GM21786 (cell line): ENCODE measurements at regions not wholly inside any gene's neighbourhood (a gene's known extent, or its start where the extent isn't known, plus 50 kb on each side); places are given as distances from the start of the nearest gene placed in this dataset.
A peak's percentile ranks its signal among the peaks of the same experiment; 100 is the strongest.
"Not testable (repeated sequence)": the region's sequence is repeated elsewhere in the genome, so short reads cannot be mapped to it uniquely, and the experiment has no call there.

Experiments used
- ATAC-seq: cut with Tn5 transposase; IDR thresholded peaks from one replicate; pipeline ENCODE4 v1.9.1; 2021; ENCODE audit not compliant: unreplicated experiment

- ATAC-seq = no peak
These were observed 60.2 kb downstream of the TFAP2C start for GRCh38 chr20:56689318-56689717.

- ATAC-seq = no peak
These were observed 60.9 kb downstream of the TFAP2C start for GRCh38 chr20:56689852-56690485.

DNA sequence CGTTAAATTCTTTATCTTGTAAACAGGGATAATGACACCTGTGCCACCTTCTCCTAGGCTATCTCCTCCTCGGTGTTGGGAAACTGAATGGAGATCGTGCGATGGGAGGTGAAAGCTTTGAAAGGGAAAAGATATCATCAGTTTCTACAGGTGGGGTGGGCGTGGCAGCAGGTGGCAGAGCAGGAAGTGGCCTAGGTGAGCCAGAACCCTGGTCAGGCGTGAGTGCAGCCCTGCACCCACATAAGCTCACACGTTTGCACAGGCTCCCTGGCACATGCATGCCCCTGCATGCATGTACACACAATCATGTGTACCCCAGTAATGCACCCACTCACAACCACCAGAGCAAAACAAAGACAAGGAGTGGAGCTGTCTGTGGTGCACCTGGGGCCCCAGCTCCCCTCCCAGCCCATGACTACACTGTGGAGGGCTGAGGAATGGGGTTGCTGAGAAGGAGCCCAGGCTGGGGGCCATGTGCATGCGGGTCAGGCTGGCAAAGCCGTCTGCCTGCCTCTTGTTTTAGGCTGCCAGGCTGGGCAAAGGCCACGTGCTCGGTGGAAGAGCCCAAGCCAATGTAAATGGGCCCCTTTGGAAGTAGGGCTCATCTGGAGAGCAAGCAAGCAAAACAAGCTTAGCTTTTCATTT, 61.5 kb downstream of the TFAP2C start:
- no peak for ATAC-seq

- no peak for ATAC-seq
These were observed 62.4 kb downstream of the TFAP2C start for GRCh38 chr20:56691325-56691998.

GRCh38 chr20:56693217-56693616, 64.1 kb downstream of the TFAP2C start:
- no peak for ATAC-seq

- no peak for ATAC-seq
These were observed 68.4 kb downstream of the TFAP2C start for GRCh38 chr20:56697476-56697875.

- ATAC-seq = no peak
These were observed 69.2 kb downstream of the TFAP2C start for GRCh38 chr20:56698297-56698696.

- ATAC-seq = no peak
These were observed 69.6 kb downstream of the TFAP2C start for GRCh38 chr20:56698749-56699148.

DNA sequence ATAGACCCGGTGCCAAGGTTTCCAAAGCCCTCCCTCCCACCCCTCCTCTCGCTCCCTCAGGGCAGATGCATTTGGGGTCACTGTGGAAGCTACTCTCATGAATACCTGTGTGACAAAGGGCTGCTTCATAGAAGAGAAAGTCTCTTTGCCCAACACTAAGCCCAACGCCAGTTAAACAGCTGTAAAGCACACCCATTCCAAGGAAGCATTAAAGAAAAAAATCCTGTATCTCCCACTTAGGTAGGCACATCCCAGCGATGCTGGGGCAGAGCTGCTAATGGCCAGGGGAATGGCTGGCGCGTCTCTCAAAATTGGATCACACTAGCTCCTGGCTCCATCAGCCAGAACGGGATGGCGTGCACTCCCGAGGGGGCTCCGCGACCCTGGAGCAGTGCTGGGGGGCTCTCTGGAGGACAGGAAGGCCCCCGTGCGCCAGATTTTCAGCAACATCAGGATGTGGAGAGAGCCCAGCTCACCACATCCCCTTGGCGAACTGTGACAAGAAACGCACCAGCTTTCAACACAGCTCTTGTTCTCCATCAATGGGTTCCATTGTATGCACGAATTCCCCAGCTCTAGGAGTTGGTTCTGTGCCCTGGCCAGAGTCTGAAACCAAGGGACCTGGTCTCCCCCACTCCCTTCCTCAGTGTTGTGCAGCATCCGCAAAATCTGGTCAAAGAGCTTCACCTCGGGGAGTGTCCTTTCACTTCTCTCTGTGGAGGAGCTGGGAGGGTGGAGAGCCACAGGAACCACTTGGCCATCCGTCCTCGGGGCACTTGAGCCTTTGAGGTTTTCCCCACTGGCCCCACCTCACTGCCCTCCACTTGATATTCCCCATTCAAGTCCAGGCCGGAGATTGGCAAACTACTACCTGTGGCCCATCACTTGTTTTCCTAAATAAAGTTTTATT, 74.1 kb downstream of the TFAP2C start:
- no peak for ATAC-seq

DNA sequence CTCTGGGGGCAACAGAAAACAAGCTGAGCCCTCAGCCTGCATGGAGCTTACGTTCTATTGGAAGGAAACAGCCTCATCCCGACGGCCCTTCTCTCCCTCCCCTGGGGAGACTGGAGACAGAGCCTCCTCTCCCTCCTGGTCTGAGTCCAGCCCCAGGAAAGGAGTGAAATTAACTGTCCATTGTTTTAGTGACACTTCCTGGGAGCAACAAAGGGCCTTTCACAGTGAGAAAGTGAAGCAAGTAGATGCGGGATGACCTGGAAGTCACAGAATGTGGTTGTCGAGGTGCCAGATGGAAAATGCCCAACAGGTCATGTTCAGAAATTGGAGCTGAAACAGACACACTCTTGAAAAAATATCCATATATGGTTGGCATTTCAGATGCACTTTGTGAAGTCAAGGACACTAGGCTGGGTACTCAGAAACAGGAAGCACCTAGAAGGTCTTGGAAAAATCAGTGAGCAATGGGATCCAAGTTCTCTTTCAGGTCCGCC, 77.8 kb downstream of the TFAP2C start:
- ATAC-seq = no peak

DNA sequence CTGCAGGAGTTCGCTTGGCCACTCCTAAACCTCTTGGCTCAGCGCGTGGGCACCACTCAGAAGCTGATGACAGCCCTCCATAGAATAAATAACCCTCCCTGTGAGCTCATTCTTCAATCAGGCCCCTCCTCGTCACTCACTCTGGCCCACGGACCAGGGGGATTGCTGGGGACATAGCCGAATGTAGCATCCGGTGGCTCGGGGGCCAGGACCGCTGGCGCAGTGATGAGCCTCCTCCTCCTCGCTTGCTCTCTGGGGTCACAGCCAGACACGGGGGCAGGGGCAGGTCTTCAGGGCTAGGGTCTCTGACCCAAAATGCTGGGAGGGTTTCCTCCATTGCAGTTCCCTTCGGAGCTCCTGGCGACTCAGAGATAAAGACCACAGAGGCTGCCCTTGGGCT, 79.9 kb downstream of the TFAP2C start:
- ATAC-seq = no peak

GRCh38 chr20:56710125-56710524, 81.0 kb downstream of the TFAP2C start:
- no peak for ATAC-seq

DNA sequence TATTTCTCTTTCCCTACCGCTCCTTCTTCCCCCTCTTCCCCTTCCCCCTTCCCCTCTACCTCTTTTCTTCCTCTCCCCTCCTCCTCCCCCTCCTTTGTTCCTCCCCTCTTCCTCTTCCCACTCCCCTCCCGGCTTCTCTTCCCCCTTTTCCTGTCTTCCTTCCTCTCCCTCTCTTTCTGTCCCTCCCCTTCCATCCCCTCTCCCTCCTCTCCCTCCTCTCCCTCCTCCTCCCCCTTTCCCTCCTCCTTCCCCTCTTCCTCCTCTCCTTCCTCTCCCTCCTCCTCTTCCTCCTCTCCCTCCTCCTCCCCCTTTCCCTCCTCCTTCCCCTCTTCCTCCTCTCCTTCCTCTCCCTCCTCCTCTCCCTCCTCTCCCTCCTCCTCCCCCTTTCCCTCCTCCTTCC, 81.5 kb downstream of the TFAP2C start:
- ATAC-seq = not testable (repeated sequence)

- no peak for ATAC-seq
These were observed 81.9 kb downstream of the TFAP2C start for GRCh38 chr20:56711018-56711417.

DNA sequence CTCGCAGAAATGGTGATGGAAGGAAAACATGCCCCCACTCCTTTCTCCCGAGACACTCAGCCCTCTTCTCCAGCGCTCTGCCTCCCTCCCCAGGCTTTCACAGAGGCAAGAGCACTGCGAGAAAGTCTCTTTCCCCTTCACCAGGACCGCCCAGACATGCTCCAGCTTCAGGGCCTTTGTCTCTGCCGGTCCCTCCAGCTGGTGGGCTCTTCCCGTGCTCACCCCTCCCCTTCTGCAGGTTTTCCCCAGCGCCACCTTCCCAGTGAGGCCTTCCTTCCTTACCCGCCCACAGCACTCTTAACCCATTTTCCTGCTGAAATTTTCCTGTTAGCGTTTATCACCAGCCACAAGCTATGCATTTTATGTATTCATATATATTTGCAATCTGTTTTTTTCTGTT, 86.2 kb downstream of the TFAP2C start:
- ATAC-seq = no peak

GRCh38 chr20:56715902-56716519, 86.9 kb downstream of the TFAP2C start:
- ATAC-seq = no peak

DNA sequence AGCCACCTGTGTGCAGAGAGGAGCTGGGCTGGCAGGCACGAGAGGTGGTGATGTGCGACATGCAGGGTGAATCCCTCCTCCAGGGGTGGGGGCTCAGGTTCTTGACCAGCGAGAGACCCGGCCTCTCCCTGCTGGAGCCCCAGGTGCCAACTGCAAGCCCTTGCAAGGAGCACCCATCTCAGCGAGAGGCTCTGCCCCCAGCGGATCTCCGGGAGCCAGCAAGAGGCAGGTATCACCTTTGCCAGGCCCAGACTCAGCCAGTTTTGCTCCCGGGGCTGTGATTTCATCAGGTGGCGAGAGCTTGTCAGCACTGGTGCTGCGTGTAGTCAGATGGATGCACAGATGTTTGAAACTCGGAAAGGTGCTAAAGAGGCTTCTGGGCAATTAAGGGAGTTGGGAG, 87.7 kb downstream of the TFAP2C start:
- no peak for ATAC-seq

- no peak for ATAC-seq
These were observed 89.7 kb downstream of the TFAP2C start for GRCh38 chr20:56718816-56719215.

DNA sequence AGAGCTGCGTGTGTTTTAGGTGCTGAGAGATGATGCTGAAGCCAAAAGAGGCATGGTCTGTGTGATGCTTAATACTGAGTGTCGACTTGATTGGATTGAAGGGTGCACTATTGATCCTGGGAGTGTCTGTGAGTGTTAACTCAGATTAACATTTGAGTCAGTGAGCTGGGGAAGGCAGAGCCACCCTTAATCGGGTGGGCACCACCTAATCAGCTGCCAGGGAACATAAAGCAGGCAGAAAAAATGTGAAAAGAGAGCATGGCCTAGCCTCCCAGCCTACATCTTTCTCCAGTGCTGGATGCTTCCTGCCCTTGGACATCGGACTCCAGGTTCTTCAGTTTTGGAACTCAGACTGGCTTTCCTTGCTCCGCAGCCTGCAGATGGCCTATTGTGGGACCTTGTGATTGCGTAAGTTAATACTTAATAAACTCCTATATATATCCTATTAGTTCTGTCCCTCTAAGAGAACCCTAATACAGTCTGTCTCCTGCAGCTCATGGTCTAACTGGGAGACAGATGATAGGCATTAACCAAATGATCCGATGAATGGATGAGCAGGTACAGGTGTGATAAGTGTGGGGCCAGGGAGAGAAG, 91.6 kb downstream of the TFAP2C start:
- ATAC-seq = no peak

DNA sequence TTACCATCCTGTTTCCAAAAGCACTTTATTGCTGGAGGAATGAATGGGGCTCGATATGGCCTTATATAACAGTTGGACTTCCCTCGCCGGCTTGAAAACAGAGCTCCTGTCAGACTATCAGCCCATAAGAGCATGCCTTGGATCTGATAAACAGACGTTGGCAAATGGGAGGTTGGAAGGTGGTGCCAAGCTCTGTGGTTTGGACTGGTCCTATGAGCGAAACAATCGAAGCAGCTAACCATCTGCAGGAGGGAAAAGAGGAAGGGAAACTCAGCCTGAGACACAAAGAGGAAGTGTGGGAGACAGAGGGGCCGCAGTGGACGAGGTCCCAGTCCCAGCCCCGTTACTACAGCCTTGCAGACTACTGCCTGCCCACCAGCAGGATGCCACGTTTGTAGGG, 92.9 kb downstream of the TFAP2C start:
- ATAC-seq = peak; percentile 71
